KMS-11 (cell line): ENCODE measurements at regions not wholly inside any gene's neighbourhood (a gene's known extent, or its start where the extent isn't known, plus 50 kb on each side); places are given as distances from the start of the nearest gene placed in this dataset.

ENCODE experiments used
- H2AFZ ChIP-seq: fragments of 200-600 bp; sonication (generic); 2 replicates; pipeline ENCODE4 v1.6.1; 2016; ENCODE audit warnings: antibody characterized with exemption, mixed run types, low read depth
- H3K27ac ChIP-seq: fragments of 200-600 bp; sonication (generic); 2 replicates; pipeline ENCODE4 v1.6.1; 2016; ENCODE audit warnings: mild to moderate bottlenecking, mixed run types
- H3K27me3 ChIP-seq: fragments of 200-600 bp; sonication (generic); 2 replicates; pipeline ENCODE4 v1.6.1; 2017; ENCODE audit warnings: mild to moderate bottlenecking, low read depth, mixed run types, moderate library complexity; ENCODE audit not compliant: insufficient read depth
- H3K36me3 ChIP-seq: fragments of 200-600 bp; sonication (generic); 2 replicates; pipeline ENCODE4 v1.6.1; 2017; ENCODE audit warnings: mild to moderate bottlenecking, mixed run types; ENCODE audit not compliant: insufficient read depth
- H3K4me1 ChIP-seq: fragments of 200-600 bp; sonication (generic); 2 replicates; pipeline ENCODE4 v1.6.1; 2016; ENCODE audit warnings: mild to moderate bottlenecking, low read depth, mixed run types; ENCODE audit not compliant: poor library complexity, severe bottlenecking
- H3K4me2 ChIP-seq: fragments of 200-600 bp; sonication (generic); 2 replicates; pipeline ENCODE4 v1.7.0; 2016; ENCODE audit warnings: mild to moderate bottlenecking, mixed run types
- H3K4me3 ChIP-seq: fragments of 200-600 bp; sonication (generic); IDR thresholded peaks from 2 replicates; pipeline ENCODE4 v1.6.1; 2017; ENCODE audit warnings: low read depth, low read length, mixed read lengths; ENCODE audit not compliant: insufficient read depth
- H3K79me2 ChIP-seq: fragments of 200-600 bp; sonication (generic); 2 replicates; pipeline ENCODE4 v1.6.1; 2016; ENCODE audit warnings: low read depth, mixed run types; ENCODE audit not compliant: insufficient read depth
- H3K9ac ChIP-seq: fragments of 200-600 bp; sonication (generic); 2 replicates; pipeline ENCODE4 v1.6.1; 2016; ENCODE audit warnings: mild to moderate bottlenecking, mixed run types
- H4K20me1 ChIP-seq: fragments of 200-600 bp; sonication (generic); 2 replicates; pipeline ENCODE4 v1.6.1; 2016; ENCODE audit warnings: mild to moderate bottlenecking, mixed run types; ENCODE audit not compliant: insufficient read depth
- CTCF ChIP-seq: fragments of 200-600 bp; sonication (generic); conservative IDR thresholded peaks from 2 replicates; pipeline ENCODE4 v1.6.1; 2017; ENCODE audit warnings: low read depth, mild to moderate bottlenecking, antibody characterized with exemption, low read length, moderate library complexity, mixed read lengths

- no peaks in the 10 kb centered on the region for H3K79me2 ChIP-seq
- no peak overlapping the region for H2AFZ ChIP-seq
- H3K4me3 ChIP-seq = no peak overlapping the region
- H3K27me3 ChIP-seq = no peaks in the 10 kb centered on the region
- H3K9ac ChIP-seq = no peak overlapping the region
- H3K4me2 ChIP-seq = no peak overlapping the region
- no peak for TF ChIP-seq CTCF
- H4K20me1 ChIP-seq = no peaks in the 10 kb centered on the region
- no peak overlapping the region for H3K27ac ChIP-seq
- H3K4me1 ChIP-seq = no peaks in the 10 kb centered on the region
- H3K36me3 ChIP-seq = no peaks in the 10 kb centered on the region
These were observed 80.5 kb upstream of the PRMT6 start for GRCh38 chr1:106975944-106976343.

- no peak overlapping the region for H3K9ac ChIP-seq
- H3K4me1 ChIP-seq = no peaks in the 10 kb centered on the region
- no peak overlapping the region for H3K4me2 ChIP-seq
- H2AFZ ChIP-seq = no peak overlapping the region
- no peak for TF ChIP-seq CTCF
- H4K20me1 ChIP-seq = no peaks in the 10 kb centered on the region
- no peaks in the 10 kb centered on the region for H3K27me3 ChIP-seq
- H3K27ac ChIP-seq = no peak overlapping the region
- no peaks in the 10 kb centered on the region for H3K79me2 ChIP-seq
- H3K4me3 ChIP-seq = no peak overlapping the region
- H3K36me3 ChIP-seq = no peaks in the 10 kb centered on the region
These were observed 77.8 kb upstream of the PRMT6 start for GRCh38 chr1:106978477-106979322.

- H4K20me1 ChIP-seq = no peaks in the 10 kb centered on the region
- no peak overlapping the region for H3K4me2 ChIP-seq
- H3K9ac ChIP-seq = no peak overlapping the region
- no peak for TF ChIP-seq CTCF
- H3K27ac ChIP-seq = no peak overlapping the region
- no peak overlapping the region for H2AFZ ChIP-seq
- H3K36me3 ChIP-seq = no peaks in the 10 kb centered on the region
- H3K4me3 ChIP-seq = no peak overlapping the region
- H3K79me2 ChIP-seq = no peaks in the 10 kb centered on the region
- no peaks in the 10 kb centered on the region for H3K27me3 ChIP-seq
- no peaks in the 10 kb centered on the region for H3K4me1 ChIP-seq
These were observed 77.1 kb upstream of the PRMT6 start for GRCh38 chr1:106979371-106979770.

GRCh38 chr1:106980121-106980520 is 76.4 kb upstream of the PRMT6 start:
- Histone ChIP-seq H3K9ac (no peak overlapping the region), H3K4me1 (no peaks in the 10 kb centered on the region), H3K4me2 (no peak overlapping the region), H3K4me3 (no peak overlapping the region), H3K79me2 (no peaks in the 10 kb centered on the region), H3K36me3 (no peaks in the 10 kb centered on the region), H3K27ac (no peak overlapping the region), H3K27me3 (no peaks in the 10 kb centered on the region), H2AFZ (no peak overlapping the region), H4K20me1 (no peaks in the 10 kb centered on the region)
- no peak for TF ChIP-seq CTCF
